Left cardiac atrium (tissue), 4 donors: ENCODE measurements at regions not wholly inside any gene's neighbourhood (a gene's known extent, or its start where the extent isn't known, plus 50 kb on each side); places are given as distances from the start of the nearest gene placed in this dataset.
"Not testable (repeated sequence)": the region's sequence is repeated elsewhere in the genome, so short reads cannot be mapped to it uniquely, and the experiment has no call there.

ENCODE experiments used
- ATAC-seq, 2 donors: fragments of 200-7000 bp; cut with Tn5 transposase; one replicate each; pipeline ENCODE4 v1.9.1; 2020; ENCODE audit warnings: mild to moderate bottlenecking in 2 of 2, moderate library complexity in 2 of 2
- DNase-seq: peaks from one replicate; pipeline ENCODE4 v3.0.0-alpha.2; 2020
- intact Hi-C, 2 donors: fragments of 100-400 bp; cut with DNase I; formaldehyde crosslinking; loops; one replicate each; pipeline versions ENCODE4 v1.14.1 to v1.15.1; 2022 to 2023
- donor health status: DM: no; HTN: yes; CAD: no.
- donor health status: DM: no; HTN: yes; CAD: no; lungs with severe emphysema.
- donor health status: DM: yes; HTN: yes; CAD: no.
- donor health status: Dilated cardiomyopathy.

GRCh38 chr9:104394901-104395300 is 109.2 kb upstream of the OR13F1 start:
- intact Hi-C loops, ATAC-seq, DNase-seq: not testable (repeated sequence)

DNA sequence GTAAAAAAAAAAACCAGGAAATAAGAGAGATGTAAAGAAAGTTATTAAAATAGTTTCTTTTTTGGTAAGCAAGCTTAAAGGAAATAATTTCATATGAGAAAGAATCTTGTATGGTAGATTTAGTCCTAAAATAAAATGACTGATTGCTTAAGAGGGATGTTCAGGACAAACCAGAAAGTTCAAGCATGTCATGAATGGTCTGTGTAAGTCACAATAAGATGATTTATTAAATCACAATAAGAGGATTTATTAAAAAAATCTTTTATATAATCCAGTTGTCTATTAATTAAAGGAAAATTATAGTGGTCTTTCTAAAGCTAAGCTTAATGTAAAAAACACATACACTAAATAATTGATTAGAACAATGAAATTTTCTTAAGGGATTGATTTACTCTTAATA is 91.8 kb upstream of the OR13F1 start:
- intact Hi-C loops = no loop called here
- no peak for ATAC-seq
- DNase-seq = no peak

GRCh38 chr9:104416470-104416869 is 87.6 kb upstream of the OR13F1 start:
- intact Hi-C loops = no loop called here
- DNase-seq (no peak), ATAC-seq (no peak)

DNA sequence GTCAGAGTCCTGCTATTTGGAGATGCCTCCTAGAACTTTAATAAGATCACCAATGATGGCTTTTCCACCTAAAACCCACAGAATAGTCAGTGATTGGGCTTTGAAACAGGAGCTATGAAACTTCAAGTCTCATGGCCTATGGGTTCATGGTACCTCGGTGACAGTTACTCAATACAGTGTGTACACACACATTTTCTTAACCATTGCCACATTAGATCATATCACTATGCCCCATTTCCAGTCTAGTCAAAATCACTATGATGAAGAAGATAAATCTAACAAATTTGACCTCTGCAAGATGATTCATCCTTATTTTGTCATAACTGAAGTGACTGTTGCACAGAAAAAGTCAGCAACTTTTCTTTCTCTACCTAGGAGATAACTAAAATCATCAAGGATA is 86.8 kb upstream of the OR13F1 start:
- ATAC-seq = no peak
- intact Hi-C loops = no loop called here

GRCh38 chr9:104429031-104429546 is 75.0 kb upstream of the OR13F1 start:
- no peak for ATAC-seq
- intact Hi-C loops = no loop called here
- DNase-seq = no peak

More for the DNA sequence above, 86.8 kb upstream of the OR13F1 start:
- DNase-seq = no peak

- intact Hi-C loops = no loop called here
- ATAC-seq = no peak
- no peak for DNase-seq
Observed at GRCh38 chr9:104435059-104435458, 69.0 kb upstream of the OR13F1 start.

- intact Hi-C loops = no loop called here
- no peak for DNase-seq
- ATAC-seq = no peak
Observed at GRCh38 chr9:104448036-104448435, 56.0 kb upstream of the OR13F1 start.
